GM18508 (cell line): ENCODE measurements at regions not wholly inside any gene's neighbourhood (a gene's known extent, or its start where the extent isn't known, plus 50 kb on each side); places are given as distances from the start of the nearest gene placed in this dataset.
"Not testable (repeated sequence)": the region's sequence is repeated elsewhere in the genome, so short reads cannot be mapped to it uniquely, and the experiment has no call there.

Experiments
- ATAC-seq: cut with Tn5 transposase; IDR thresholded peaks from one replicate; pipeline ENCODE4 v1.9.1; 2021; ENCODE audit warnings: moderate number of reproducible peaks; ENCODE audit not compliant: insufficient read depth, unreplicated experiment

DNA sequence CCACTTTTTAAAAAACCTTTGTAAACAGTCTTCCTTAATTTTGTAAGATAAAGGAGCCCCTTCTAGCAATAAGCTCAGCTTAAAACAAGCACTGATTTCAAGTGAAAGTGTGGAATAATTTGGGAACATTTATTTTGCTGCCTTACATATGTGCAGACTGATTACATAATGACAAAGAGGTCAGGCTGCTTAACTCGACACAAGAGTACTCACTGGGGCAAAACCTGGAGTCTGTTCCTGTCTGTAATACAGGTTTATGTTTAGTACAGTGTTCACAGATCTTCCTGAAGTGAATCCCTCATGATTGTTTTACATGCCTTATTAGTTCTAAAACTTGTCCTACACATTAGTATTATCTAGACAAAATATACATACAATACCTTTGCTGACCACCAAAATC is 609.8 kb downstream of the LMO7 start:
- ATAC-seq, result no peak

DNA sequence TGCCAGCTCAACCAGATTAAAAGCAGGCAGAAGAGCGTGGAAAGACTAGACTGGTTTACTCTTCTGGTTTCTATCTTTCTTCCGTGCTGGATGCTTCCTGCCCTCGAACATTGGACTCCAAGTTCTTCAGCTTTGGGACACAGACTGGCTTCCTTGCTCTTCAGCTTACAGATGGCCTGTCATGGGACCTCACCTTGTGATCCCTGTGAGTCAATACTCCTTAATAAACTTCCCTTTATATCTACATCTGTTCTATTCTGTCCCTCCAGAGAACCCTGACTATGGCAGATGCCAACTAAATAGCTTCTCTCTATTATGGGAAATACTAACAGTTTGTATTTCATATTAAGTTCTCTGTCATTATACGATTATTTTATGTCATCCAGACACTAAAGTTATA is 609.1 kb downstream of the LMO7 start:
- no peak for ATAC-seq

DNA sequence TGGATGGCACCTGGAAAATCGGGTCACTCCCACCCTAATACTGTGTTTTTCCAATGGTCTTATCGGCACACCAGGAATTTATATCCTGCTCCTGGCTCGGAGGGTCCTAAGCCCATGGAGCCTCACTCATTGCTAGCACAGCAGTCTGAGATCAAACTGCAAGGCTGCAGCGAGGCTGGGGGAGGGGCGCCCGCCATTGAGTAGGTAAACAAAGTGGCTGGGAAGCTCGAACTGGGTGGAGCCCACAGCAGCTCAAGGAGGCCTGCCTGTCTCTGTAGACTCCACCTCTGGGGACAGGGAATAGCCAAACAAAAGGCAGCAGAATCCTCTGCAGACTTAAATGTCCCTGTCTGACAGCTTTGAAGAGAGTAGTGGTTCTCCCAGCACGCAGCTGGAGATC is 607.0 kb downstream of the LMO7 start:
- ATAC-seq, result not testable (repeated sequence)

DNA sequence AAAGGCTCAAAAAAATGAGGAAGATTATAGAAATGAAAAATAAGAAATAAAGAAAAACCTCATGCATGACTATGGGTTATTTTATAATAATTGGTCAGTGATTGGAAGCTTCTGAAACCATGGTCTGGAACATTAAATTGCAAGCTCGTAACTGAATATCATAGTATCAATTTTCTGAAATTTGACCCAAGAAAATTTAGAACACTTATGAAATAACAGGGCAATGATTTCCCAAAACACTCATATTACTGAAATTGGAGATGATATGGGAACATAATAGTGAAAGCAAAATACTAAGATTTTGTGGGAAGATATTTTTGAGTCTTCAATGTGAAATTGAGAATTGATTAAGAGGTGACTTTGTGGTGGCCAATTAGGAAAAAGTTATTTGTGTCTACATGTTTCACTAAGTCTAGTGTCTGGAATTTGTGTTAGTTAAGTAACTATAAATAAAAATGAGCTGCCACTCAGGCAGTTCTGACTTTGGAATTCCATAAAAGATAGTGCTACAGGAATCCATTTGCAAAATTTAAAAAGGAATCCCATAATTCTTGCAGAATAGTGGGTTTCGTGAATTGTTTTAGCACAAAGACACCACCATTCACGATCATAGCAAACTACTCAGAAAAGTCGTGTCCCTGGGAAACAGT is 603.0 kb downstream of the LMO7 start:
- ATAC-seq, result no peak

DNA sequence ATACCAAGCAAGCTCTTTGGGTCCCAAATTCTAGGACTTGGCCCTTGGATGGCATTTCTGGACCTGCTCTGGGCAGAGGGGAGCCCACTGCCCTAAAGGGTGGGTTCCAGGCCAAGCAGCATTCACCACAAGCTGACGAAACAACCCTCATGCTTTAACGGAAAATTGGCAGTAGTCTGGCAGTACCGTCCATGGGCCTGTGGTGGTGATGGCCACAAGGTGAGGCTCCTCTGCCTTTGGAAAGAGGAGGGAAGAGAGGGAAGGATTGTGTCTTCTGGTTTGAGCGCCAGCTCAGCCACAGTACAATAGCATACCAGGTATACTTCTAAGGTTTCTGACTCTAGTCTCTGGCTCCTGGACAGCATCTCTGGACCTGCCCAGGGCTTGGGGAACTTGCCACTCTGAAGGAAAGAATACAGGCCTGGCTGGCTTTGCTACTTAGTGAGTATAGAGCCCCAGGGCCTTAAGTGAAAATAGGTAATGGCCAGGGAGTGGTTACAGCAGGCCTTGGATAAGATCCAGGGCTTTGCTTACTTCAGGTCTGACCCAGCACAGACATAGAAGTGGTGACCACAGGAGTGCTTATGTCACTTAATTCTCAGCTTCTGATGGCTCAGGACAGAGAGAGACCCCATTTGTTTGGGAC is 595.5 kb downstream of the LMO7 start:
- no peak for ATAC-seq

DNA sequence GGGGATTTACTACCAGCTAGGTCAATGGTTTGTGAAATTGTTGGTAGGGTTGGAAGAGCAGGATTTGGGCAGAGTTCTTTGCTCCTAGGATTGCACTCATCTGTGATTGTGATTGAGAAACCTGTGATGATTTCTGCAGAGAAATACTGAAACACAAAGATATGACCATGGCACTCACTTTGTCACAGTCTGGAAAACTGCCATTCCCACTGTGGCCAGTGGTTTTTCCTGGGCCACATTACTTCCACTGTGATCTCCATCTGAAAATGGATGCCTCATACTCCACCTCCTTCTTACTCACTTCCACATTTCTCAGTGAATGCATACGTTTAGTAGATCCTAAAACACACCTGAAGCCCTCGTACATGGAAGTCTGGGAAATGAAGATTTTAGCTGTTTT is 593.2 kb downstream of the LMO7 start:
- ATAC-seq, result no peak

DNA sequence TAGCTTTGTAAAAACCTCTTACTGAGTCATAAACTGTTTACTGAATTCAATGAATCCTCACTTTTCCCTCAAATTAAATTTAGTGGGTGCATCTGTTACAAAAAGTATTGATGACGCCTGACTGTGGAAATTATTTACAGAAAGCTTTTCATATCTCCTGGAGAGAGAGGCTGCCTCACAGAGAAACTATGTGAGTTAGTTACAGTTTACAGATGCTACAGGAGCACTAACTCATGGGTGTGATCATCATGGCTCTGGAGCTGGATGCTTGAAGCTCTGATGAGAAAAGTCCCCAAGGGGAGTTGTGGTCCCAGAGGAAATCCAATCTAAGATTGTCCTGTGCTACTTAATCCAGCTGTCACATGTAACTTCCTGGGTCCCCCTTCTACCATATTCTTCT is 590.8 kb downstream of the LMO7 start:
- no peak for ATAC-seq

DNA sequence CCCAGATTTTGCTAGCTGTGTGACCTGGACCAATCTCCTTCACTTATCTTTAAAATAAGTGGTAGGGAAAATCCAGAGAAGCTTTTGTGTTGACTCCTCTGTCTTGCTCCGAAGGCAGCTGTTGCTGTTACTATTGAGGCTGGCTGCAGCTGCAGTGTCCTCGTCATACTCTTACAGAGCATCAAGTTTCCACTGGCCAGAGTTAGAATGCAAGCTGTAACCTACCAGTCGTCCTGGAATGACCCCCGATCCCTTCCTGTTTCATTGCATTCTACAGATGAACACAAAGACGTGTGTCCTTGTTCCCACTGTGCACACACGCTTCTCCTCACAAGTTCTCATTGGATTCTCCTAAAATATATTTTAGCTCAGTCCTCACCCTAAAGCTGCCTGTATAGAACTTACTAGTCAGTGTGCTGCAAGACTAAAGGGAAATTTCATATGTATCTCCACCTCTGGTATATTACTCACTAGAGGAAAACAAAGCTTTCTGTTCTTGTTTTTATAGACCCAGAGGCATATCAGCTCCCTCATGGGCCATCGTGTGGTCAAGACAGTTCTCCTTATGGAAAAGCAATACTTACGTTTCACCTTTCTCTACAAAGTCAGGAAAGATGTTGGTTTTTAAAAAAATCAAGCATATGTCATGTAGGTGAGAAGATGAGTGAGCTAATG is 589.8 kb downstream of the LMO7 start:
- no peak for ATAC-seq

DNA sequence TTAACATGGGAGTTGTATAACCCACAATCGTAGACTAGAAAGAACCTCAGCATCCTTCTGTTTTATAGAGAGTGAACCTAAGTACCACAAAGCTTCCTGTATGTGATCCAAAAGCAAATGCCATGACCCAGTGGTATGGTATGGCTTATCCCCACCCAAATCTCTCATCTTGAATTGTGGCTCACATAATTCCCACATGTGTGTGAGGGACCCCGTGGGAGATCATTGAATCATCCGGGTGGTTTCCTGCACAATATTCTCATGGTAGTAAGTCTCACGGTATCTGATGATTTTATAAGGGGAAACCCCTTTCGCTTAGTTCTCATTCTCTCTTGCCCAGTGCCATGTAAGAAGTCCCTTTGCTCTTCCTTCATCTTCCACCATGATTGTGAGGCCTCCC is 587.9 kb downstream of the LMO7 start:
- no peak for ATAC-seq

DNA sequence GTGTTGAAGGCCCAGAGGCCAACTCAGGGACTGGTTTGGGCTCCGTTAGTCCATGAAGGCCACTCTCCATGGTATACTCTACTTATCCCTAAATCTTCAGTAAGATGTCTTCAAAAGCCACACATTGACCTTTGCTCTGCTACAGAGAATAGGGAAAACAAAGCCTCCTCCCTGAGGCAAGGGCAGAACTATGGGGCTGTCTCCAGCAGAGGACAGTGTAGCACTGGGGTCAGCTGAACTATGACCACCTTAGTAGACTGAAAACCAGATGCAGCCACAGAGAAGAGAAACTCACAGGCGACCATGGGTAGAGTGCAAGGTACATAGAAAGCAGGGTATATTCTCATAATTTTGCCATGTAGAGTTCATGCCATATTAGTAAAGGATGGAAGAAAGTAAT is 587.4 kb downstream of the LMO7 start:
- ATAC-seq, result no peak

DNA sequence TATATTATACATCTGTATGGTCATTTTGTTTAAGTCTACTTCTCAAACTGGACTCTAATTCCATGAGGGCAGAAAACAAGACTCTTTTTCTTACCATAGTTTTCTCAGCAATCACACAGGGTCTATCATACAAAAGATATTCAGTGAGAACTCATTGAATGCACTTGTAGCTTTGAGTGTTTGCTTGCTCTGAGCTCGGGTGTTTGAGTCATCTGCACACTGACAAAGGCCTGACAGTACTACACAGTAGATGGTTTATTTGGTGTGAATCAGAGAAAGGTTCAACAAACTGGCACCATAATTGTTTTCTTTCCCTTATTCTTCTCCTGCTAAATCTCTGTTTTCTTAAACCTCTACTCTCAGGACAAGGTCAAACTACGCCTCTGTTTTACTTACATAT is 586.4 kb downstream of the LMO7 start:
- no peak for ATAC-seq

DNA sequence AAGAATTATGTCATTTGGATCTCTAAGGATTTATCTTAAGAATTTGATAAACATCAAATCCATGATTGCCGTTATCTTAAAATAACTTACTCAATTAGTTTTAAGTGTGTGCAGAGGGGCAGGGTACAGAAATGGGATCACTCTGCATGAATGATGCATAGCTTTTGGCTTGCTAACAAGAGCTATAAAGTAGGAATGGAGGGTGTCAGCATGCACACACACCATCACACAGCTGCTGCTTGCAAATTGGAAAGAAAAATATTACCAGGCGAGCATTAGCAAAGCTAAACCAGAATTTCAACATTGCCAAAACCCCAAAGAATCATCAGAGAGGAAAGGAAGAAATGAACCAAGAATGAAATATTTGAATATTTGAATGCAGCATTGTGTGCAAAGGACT is 580.6 kb downstream of the LMO7 start:
- ATAC-seq, result no peak

DNA sequence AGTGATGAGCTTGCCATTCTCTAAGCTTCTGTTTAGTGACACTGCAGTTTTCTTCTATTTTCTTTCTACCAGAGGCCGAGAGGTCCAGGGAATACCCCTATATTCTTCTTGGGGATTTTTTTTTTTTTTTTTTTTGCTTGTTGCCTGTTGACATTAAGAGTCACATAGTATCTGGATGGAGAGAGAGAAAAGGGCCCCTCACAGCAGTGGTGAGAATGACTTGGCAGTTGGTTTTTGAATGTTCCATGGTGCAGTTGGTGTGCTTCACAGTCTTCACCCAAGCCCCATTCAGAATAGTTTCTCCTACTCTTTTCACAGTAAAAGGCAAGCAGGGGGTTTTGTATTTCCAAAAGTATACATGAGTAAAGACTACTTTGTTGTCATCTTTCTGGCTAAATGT is 577.9 kb downstream of the LMO7 start:
- no peak for ATAC-seq

DNA sequence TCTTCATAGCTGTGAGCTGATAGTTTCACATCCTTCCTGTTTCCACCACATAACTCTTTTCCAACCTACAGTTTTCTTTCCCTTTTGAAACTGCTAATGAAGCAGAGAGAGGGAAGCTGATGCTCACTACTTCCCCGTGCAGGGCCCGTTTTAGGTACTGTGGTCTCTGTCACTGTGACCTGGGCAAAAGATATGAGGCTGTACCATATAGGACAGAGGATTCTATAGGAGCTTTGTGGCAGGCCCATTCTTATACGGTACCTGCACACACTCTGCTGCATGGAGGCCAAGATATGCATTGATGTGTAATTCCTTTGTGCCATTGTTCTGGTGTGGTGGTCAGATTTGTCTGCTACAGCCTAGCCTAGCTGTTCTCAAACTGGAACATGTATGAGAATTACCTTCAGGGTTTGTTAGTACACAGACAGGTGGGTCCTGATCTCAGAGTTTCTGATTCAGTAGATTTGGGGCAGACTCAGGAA is 577.3 kb downstream of the LMO7 start:
- no peak for ATAC-seq

DNA sequence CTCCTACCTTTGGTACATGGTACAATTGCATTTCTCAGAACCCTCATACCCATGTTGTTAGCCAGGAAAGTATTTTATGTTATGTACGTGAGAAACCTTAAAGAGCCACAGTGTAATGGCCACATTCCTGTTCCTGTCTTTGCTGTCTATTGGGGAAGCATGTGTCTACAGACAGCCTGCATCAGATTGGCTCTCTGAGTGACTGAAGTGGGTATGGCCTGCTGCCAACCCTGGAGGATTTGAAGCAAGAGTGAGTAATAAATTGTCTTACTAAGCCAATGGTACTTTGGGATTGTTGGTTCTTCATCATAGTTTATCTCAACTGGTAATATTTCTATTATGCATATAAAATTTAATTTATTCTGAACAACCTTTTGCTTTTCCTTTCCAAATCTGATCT is 574.1 kb downstream of the LMO7 start:
- no peak for ATAC-seq

DNA sequence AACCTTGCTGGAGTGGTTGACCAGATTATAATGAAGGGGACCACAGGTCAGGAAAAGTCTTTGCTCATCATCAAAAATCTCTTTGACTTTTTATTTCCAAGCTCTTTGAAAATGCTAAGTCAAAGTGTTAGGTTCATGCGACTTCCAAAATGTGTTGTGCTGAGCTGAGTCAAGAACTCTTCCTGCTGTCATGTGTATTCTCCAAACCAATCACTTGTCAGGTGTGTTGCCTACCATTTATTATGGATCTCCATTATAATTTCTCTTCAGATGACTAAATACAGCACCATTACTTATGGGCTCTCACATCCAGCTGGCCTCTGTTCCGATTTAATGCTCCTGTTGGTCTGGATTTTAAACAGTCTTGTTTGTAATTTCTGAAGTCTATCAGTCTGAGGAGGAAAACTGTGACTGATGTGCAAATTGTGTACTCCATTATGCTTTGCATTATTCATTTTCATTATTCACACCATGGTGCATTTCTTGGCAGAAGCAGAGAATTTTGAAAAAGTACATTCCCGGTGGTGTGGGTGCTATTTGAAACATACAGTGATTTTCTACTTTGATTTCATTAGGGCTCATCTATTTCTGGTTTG is 562.5 kb downstream of the LMO7 start:
- ATAC-seq, result no peak

DNA sequence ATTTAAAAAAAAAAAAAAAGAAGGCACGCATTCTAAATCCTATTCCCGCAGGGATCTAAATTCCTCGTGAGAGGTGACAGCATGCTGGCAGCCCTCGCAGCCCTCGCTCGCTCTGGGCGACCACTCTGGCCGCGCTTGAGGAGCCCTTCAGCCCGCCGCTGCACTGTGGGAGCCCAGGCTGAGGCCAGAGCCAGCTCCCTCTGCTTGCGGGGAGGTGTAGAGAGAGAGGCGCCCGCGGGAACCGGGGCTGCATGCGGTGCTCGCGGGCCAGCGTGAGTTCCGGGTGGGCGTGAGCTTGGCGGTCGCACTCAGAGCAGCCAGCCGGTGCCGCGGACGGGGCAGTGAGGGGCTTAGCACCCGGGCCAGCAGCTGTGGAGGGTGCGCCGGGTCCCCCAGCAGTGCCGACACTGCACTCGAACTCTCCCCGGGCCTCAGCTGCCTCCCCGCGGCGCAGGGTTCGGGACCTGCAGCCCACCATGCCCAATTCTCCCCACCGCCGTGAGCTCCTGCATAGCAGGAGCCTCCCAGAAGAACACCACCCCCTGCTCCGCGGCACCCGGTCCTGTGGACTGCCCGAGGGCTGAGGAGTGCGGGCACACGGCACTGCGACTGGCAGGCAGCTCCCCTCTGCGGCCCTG is 553.9 kb downstream of the LMO7 start:
- no peak for ATAC-seq

DNA sequence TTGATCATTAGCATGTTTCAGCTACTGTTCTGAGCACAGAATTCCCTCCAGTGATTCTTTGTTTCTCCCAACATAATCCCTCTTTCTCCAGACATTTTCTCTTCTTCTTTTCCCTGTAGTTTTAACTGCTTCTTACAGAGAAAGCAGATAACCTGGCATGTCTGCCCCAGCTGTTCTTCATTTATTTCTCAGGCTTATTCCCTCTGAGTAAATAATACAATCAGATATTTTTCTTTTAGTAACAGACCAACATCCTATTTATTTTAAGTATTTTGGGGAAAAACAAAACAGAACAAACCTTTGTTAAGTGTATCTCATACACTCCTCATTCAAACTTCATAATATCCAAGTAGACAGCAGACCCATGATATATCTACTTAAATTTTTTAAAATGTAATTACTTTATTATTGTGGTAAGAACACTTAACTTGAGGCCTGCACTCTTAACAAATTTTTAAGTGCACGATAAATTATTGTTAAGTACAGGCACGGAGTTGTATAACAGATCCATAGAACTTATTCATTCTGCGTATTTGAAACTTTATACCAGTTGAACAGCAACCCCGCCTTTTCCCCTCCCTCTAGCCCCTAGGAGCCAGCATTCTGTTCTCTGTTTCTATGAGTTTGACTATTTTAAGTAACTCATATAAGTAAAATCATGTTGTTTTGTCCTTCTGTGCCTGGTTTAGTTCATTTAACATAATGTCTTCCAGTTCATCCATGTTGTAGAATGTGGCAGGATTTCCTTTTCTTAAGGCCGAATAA is 540.0 kb downstream of the LMO7 start:
- ATAC-seq, result no peak

DNA sequence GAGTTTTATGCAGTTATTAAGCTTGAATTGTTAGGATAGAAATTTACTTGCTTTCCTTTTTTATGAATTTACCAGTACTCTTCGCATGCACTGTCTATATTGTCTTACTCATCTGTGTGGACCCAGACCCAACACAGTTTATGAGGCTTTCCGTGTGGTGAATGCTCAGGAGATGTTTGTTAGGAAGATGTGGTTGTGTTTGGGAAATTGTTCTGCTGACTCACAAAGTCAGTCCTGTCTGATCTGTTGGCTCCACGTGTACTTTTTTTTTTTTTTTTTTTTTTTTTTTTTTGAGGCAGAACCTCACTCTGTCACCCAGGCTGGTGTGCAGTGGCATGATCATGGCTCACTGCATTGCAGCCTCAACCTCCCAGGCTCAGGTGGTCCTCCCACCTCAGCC is 532.5 kb downstream of the LMO7 start:
- no peak for ATAC-seq

DNA sequence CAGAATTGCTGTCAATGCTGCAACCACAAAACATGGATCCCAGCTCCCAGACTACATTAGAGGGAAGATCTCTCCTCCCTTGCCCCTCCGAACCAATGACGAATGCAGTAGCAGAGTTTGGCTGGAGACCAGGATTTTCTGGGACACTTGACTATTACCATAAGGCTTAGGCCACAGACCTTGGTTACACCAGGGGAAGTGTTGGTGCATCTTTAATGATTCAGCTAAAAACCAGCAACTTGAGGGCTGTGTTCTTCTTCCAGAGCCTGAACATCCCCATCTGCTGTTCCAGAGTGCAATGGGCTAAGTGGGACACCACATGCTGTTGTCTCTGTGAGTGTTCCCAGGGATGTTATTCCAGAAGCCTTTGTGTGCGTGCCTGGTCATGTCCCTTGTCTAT is 528.2 kb downstream of the LMO7 start:
- ATAC-seq, result no peak
